Activated CD8-positive, alpha-beta memory T cell treated with anti-CD3 and anti-CD28 coated beads for 48 hours (primary cell): ENCODE measurements at regions not wholly inside any gene's neighbourhood (a gene's known extent, or its start where the extent isn't known, plus 50 kb on each side); places are given as distances from the start of the nearest gene placed in this dataset.

Experiments used
- DNase-seq, 3 experiments: peaks; one replicate each; pipeline ENCODE4 v3.0.0-alpha.2; 2020; ENCODE audit warnings: low read depth in 2 of 3, low spot score in 2 of 3

- no peak for DNase-seq
Measured at GRCh38 chr13:107222597-107222996, 654.7 kb upstream of the ARGLU1 start.

- no peak for DNase-seq
Measured at GRCh38 chr13:107220245-107220644, 652.3 kb upstream of the ARGLU1 start.

DNA sequence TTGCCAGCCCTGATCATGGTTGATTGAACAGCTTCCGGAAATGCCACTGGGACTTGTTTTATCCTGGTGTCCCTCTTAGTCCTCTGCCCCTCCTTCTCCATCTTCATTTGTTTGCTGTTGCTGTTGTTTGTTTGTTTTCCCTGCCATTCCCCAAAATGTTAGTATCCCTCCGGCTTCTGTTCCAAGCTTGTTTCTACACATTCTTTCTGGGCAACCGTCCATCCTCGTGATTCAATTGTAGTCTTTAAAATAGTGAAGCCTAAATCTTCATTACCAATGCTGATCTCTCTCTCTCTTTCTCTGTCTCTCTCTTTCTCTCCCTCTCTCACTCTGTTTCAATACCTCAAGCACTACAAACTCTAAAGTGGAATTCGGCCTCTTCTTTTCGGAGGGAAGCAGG, 649.3 kb upstream of the ARGLU1 start:
- no peak for DNase-seq

DNA sequence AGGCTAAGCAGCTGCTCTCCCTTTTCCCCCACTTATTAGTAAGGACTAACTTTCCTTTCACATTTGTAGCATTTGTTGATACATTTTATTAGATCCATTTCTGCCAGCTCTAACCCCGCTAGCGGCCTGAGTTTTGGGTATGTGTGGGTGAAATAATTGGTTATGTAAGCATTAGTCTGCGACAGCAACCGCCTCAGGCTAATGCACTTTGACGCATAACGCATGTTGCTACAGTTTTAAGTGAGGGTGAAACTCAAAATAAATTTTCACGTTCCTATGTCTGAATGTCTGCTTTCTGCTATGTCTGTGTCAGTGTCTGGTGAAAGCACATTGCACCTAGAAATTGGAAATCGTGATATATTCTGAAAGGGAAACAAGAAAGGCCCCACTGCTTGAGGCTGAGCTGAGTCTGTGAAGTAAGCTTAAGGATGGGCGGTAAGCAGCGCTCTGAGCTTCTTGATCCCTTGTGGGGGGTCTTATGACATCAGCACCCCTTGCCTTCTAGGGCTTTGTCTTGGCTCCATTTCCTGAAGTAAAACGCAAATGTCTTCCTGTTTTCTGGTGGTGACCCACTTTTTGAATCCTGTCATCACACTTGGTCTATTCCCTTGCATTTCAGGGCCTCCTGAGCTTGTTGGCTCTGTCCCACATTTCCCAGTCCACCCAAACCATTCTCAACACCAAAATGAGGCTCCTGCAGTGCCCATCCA, 648.3 kb upstream of the ARGLU1 start:
- DNase-seq = no peak

DNA sequence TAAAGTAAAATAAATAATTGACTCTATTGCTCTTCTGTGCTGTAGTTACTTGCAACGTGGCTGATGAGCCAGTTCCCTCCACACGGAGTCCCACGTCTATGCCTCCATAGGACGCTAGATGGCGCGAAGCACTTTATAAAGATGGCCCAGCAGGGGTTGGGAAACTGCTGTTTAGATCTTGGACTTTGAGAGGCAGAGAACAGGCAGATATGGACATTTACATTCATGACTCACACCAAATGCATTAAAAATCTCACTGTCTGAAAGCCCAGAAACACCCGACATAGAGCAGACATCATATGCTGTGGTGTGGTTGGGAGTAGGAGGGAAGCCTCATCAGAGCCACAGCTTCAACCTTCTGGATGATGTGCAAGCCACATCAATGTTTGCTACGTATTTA, 643.1 kb upstream of the ARGLU1 start:
- peak in 1 of 3 experiments; percentile 9 for DNase-seq

DNA sequence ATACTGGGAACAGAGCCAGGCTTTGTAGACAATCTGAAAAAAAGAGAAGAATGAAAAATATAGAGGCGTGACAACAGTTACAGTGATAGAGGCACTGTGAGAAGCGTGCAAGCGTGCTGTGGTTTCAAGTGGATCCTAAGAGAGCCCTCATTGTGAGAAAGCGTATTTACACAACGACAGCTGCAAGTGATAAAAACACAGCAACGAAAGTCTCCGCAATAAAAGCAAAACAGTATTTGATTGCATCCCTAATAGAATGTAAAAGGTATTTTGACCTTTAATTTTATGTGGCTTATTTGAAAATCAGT, 642.7 kb upstream of the ARGLU1 start:
- no peak for DNase-seq

DNA sequence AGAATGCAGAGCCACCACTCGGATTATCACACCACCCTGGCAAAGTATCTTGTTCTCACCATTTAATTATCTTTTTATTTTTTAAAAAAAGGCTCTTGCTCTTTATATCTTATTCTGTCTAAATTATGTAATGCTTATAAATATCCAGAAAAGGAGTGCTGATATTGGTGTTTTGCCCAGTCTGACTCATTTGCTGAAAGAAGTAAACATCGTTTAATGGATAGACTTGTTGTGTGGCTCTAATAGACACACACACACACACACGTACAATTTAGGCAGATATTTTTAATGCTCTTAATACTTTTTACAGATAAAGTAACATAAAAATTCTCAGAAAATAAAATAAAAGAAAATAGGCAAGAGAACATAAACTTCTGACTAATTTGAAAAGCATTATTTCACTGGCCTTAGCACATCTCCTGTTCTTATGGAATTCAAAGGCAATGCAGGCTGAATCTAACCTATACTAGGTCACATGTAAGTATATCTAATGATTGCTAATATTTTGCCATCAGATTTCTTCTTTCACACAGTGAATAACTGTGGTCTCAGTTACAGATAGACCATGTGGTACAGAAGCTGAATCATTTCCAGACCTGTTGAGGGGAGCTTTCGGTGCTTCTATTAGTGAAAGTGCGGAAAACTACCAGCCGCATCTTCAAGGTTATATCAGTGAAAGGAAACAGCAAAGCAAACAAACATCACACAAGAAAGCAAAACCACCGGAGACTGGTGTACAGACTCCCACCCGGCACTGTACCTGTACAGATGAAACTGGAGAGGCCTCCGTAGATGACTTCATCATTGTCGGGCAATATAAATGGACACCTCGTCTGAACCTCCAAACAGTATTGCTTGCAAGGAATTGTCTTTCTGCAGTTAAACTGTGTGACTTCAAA, 642.1 kb upstream of the ARGLU1 start:
- DNase-seq = no peak

GRCh38 chr13:107208889-107209288, 641.0 kb upstream of the ARGLU1 start:
- no peak for DNase-seq

DNA sequence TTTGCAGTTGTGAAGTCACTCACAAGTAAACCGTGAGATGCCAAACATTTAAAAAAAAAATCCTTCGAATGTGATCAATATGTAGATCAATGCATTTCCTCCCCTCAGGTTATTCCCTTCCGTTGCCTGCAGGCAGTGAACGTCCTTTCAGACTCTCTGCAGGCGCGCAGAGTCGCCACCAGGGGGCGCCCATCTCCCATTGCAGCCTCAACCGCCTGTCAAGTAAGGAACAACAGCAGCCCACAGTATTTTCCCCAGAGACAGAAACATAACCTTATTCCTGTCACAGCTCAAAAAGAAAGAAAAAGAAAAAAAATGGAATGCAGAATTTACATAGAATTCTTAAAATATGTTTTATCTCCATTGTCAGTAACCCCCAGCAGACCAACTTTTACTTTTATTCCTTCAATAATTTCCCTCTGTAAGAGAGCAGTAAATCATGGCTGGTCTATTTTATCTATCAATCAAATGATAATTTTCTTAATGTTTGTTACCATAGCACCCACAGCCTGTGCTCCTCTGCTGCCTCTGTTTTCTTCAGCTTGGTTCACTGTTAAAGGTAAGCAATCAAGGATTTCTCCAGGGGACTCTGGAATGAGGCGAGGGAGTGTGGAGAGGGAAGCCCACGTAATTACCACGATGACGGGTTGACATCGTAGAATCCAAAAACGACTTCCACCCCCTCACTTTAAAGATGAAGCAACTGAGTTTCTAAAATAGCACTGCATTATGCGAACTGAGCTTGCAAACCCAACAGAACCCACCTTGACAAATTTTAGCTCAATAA, 637.6 kb upstream of the ARGLU1 start:
- peak; percentile 12 to 46 (median 34) for DNase-seq

DNA sequence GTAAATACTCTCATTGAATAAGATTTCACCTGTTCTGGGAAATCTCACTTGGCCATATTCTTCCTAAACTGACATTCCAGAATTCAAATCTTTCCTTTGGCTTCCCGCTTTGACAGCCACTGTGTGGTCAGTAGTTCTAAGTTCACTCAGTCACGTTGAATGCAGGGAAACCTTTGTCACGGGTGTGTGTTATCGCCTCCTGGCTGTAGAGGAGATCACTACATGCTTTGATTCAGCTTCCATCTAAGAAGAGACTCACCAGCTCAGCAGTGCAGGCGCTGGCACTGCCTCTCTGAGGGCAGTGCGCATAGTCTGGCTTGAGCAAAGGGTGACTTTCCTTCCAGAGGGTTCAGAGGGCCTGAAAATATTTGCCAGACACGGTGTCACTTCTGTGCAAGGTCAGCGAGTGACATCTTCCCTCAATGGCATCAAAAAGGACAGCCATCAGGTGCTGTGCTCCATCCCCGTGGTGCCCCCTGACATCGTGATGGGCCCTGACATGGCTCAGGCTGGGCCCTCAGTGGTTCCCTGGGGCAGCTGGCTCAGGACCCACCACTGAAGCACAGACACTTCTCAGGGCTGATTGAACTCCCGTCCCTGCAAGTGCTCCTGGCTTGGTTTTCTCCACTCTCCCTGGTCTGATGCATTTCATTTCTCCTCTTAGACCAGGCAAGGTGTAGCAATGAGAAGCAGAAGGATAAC, 635.4 kb upstream of the ARGLU1 start:
- no peak for DNase-seq

DNA sequence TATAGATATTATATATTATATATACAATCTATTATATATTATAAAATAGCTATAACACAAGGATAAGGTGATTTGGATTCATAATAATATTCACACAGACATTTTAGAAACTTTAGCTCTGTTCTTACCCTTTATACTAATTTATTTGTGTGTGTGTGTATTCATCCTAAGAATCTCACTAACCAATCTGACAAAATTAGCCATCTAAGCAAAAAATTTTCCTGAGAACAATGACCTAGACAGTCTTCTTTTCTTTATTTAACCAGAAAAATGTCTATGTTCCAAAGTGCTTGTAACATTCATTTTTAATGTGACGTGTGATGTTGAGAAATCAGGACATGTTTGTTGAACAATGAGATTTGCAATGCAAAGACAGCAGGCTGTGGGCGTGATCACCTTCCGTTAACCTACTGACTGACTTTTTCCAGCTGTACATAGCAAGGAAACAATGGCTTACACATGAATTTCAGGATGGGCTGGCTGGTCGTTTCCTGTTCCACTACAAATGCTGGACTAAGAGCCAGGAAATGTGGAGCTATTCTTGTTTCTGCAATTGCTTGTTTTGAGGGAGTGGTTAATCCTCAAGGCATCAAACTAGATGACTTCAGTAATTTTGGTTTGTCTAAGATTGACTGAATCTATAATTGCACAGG, 634.6 kb upstream of the ARGLU1 start:
- no peak for DNase-seq

DNA sequence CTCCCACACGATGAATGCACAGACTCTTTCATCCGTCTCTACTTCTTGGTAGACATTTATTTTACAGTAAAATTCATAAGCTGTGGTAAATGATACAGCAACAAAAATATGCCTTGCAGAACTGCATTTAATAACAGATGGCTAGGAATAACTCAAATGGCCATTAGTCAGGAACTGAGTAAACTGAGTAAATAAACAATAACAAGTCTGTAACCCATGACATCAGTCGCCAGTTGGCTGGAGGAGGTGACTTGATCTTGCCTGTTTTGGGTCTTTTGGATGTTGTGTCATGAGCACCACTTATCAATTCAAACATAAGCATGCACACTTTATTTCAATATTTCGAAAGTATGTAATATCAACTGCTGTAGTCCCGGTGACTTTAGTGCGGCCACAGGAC, 632.6 kb upstream of the ARGLU1 start:
- DNase-seq = no peak

- no peak for DNase-seq
Measured at GRCh38 chr13:107192289-107192688, 624.4 kb upstream of the ARGLU1 start.

DNA sequence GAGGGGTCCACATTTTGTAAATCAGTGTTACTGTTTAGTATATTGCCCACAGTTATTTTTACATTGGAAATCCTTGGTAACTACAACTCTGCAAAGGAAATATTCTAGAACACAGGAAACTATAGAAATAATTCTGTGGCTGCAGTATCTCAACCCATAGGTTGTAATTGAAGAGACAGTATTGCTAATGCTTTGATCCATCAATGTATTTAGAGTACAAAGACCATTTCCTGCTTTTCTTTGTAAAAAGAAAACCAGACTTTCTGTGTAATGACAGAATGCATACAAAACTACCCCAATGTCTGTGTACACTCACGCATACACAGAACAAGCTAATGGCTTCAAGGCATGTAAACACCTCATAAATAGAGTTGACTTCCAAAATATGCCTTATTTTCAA, 622.1 kb upstream of the ARGLU1 start:
- no peak for DNase-seq

- no peak for DNase-seq
Measured at GRCh38 chr13:107185889-107186288, 618.0 kb upstream of the ARGLU1 start.

GRCh38 chr13:107170270-107170931, 602.5 kb upstream of the ARGLU1 start:
- DNase-seq = no peak

- DNase-seq = no peak
Measured at GRCh38 chr13:107157271-107157670, 589.3 kb upstream of the ARGLU1 start.

GRCh38 chr13:107144432-107144831, 576.5 kb upstream of the ARGLU1 start:
- no peak for DNase-seq

DNA sequence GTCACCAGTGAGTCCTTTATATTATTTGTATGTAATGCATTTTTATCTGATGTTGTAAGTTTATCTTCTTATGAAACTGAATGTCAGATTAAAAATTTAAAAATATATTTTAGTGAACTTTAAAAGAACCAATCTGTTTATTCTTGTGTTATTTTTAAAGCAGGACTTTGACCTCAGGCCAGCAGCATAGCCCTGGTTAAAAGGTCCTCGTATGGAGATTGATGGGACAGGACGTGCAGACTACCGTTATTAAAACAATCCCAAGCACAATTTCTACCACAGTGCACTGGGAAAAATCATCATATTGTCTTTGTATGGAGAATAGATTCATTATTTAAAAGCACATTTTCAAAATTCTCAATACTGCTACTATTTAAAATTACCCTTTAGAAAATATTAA, 573.8 kb upstream of the ARGLU1 start:
- DNase-seq = no peak

- DNase-seq = no peak
Measured at GRCh38 chr13:107139006-107139405, 571.1 kb upstream of the ARGLU1 start.
